Parathyroid adenoma (tissue), 2 donors: ENCODE measurements at regions not wholly inside any gene's neighbourhood (a gene's known extent, or its start where the extent isn't known, plus 50 kb on each side); places are given as distances from the start of the nearest gene placed in this dataset.

Experiments used
- H2AFZ ChIP-seq: fragments of 300-600 bp; sonication (generic); one replicate; pipeline ENCODE4 v1.7.0; 2017; ENCODE audit warnings: antibody characterized with exemption, mild to moderate bottlenecking
- H3K27ac ChIP-seq: fragments of 300-600 bp; sonication (generic); one replicate; pipeline ENCODE4 v1.7.0; 2017
- H3K27me3 ChIP-seq: fragments of 300-600 bp; sonication (generic); one replicate; pipeline ENCODE4 v1.7.0; 2017; ENCODE audit warnings: low read length; ENCODE audit not compliant: control insufficient read depth, insufficient read depth
- H3K36me3 ChIP-seq: fragments of 300-600 bp; sonication (generic); one replicate; pipeline ENCODE4 v1.7.0; 2017; ENCODE audit warnings: low read length; ENCODE audit not compliant: control insufficient read depth, insufficient read depth
- H3K4me1 ChIP-seq: fragments of 300-600 bp; sonication (generic); one replicate; pipeline ENCODE4 v1.7.0; 2017; ENCODE audit warnings: control low read depth
- H3K4me2 ChIP-seq: fragments of 300-600 bp; sonication (generic); one replicate; pipeline ENCODE4 v1.7.0; 2017; ENCODE audit warnings: low read length
- H3K4me3 ChIP-seq: fragments of 300-600 bp; sonication (generic); one replicate; pipeline ENCODE4 v1.7.0; 2017; ENCODE audit warnings: low read depth, low read length
- H3K79me2 ChIP-seq: fragments of 300-600 bp; sonication (generic); one replicate; pipeline ENCODE4 v1.7.0; 2017; ENCODE audit warnings: control low read depth
- H3K9ac ChIP-seq: fragments of 300-600 bp; sonication (generic); one replicate; pipeline ENCODE4 v1.7.0; 2017; ENCODE audit warnings: mild to moderate bottlenecking
- H3K9me3 ChIP-seq: fragments of 300-600 bp; sonication (generic); one replicate; pipeline ENCODE4 v1.7.0; 2017; ENCODE audit warnings: low read length; ENCODE audit not compliant: control insufficient read depth
- CTCF ChIP-seq: fragments of 300-600 bp; sonication (generic); IDR thresholded peaks from one replicate; pipeline ENCODE4 v1.7.0; 2017; ENCODE audit warnings: antibody characterized with exemption, mild to moderate bottlenecking
- donor health status: primary hyperparathyroidism.

GRCh38 chr1:87521452-87521851 lies 192.8 kb downstream of the LMO4 start:
- Histone ChIP-seq H3K79me2 (no peaks in the 10 kb centered on the region), H3K4me3 (no peak overlapping the region), H3K9me3 (no peaks in the 10 kb centered on the region), H3K27ac (no peak overlapping the region), H3K9ac (no peak overlapping the region), H2AFZ (no peak overlapping the region), H3K36me3 (no peaks in the 10 kb centered on the region), H3K4me1 (no peaks in the 10 kb centered on the region), H3K4me2 (no peak overlapping the region), H3K27me3 (no peaks in the 10 kb centered on the region)
- no peak for TF ChIP-seq CTCF

GRCh38 chr1:87523466-87523865 lies 194.8 kb downstream of the LMO4 start:
- Histone ChIP-seq H3K9me3 (no peaks in the 10 kb centered on the region), H3K9ac (no peak overlapping the region), H3K4me1 (no peaks in the 10 kb centered on the region), H3K4me2 (no peak overlapping the region), H3K27me3 (no peaks in the 10 kb centered on the region), H3K27ac (no peak overlapping the region), H2AFZ (no peak overlapping the region), H3K36me3 (no peaks in the 10 kb centered on the region), H3K4me3 (no peak overlapping the region), H3K79me2 (no peaks in the 10 kb centered on the region)
- TF ChIP-seq CTCF, result no peak

- TF ChIP-seq CTCF, result no peak
- no peaks in the 10 kb centered on the region for H3K9me3 ChIP-seq
- H3K36me3 ChIP-seq, result no peaks in the 10 kb centered on the region
- no peaks in the 10 kb centered on the region for H3K27me3 ChIP-seq
- no peak overlapping the region for H3K4me2 ChIP-seq
- H3K79me2 ChIP-seq, result no peaks in the 10 kb centered on the region
- H3K27ac ChIP-seq, result no peak overlapping the region
- H3K4me1 ChIP-seq, result no peaks in the 10 kb centered on the region
- H3K4me3 ChIP-seq, result no peak overlapping the region
- no peak overlapping the region for H2AFZ ChIP-seq
- H3K9ac ChIP-seq, result no peak overlapping the region
These were observed 195.5 kb downstream of the LMO4 start for GRCh38 chr1:87524021-87524754.

- no peaks in the 10 kb centered on the region for H3K36me3 ChIP-seq
- H3K79me2 ChIP-seq, result no peaks in the 10 kb centered on the region
- no peak for TF ChIP-seq CTCF
- no peaks in the 10 kb centered on the region for H3K9me3 ChIP-seq
- H3K4me3 ChIP-seq, result no peak overlapping the region
- no peak overlapping the region for H3K4me2 ChIP-seq
- H3K27me3 ChIP-seq, result no peaks in the 10 kb centered on the region
- H2AFZ ChIP-seq, result no peak overlapping the region
- no peaks in the 10 kb centered on the region for H3K4me1 ChIP-seq
- H3K27ac ChIP-seq, result no peak overlapping the region
- no peak overlapping the region for H3K9ac ChIP-seq
These were observed 200.3 kb downstream of the LMO4 start for GRCh38 chr1:87528754-87529517.
